ENCODE measurements at regions not wholly inside any gene's neighbourhood (a gene's known extent, or its start where the extent isn't known, plus 50 kb on each side); places are given as distances from the start of the nearest gene placed in this dataset.

- no peak for TF ChIP-seq SUZ12 (IDR thresholded peaks at IDR 0.05; ENCODE audit: extremely low read depth, insufficient read depth, insufficient read length)
- no peak for TF ChIP-seq YY1 (IDR thresholded peaks at IDR 0.05; ENCODE audit: insufficient read depth, insufficient read length)
- TF ChIP-seq ZNF274 (IDR thresholded peaks at IDR 0.05; ENCODE audit: low read depth, low read length) = no peak
Measured at GRCh38 chr10:36036137-36036536, 394.0 kb upstream of the FZD8 start.

All from NT2/D1 (cell line).